A549 (cell line): ENCODE measurements at regions not wholly inside any gene's neighbourhood (a gene's known extent, or its start where the extent isn't known, plus 50 kb on each side); places are given as distances from the start of the nearest gene placed in this dataset.

Source experiments
- ATAC-seq, 2 experiments: fragments of 200-7000 bp in 1 of 2; fragments of >200 bp in 1 of 2; cut with Nextera tagmentation in 1 of 2; cut with Tn5 transposase in 1 of 2; 3 replicates each; pipeline versions ENCODE4 v1.8.0 to v1.9.1; 2018 to 2020; ENCODE audit warnings: mild to moderate bottlenecking in 1 of 2, moderate library complexity in 1 of 2
- CTCF ChIA-PET: fragments of 300-600 bp; sonication (Branson Sonifier 250); formaldehyde crosslinking; extraction: SDS; loops from one replicate; lab custom pipeline; 2021; ENCODE audit warnings: antibody characterized with exemption, inconsistent platforms; lab: Yijun Ruan, JAX
- POLR2A ChIA-PET: fragments of 350-600 bp; formaldehyde crosslinking; extraction: SDS; loops from one replicate; lab custom pipeline; 2021; ENCODE audit warnings: antibody characterized with exemption, inconsistent platforms; lab: Yijun Ruan, JAX
- DNase-seq, 2 experiments: peaks; one replicate each; pipeline versions ENCODE4 v3.0.0 to v3.0.0-alpha.2; 2011 to 2016; ENCODE audit warnings: low read depth in 1 of 2, low spot score in 1 of 2
- FAIRE-seq: peaks from 2 replicates; lab custom pipeline; 2011; peaks lifted over from hg19 to GRCh38; lab: Jason Lieb, UNC
- H3K27ac ChIP-seq, 2 experiments: fragments of >200 bp; sonication (Bioruptor Twin); formaldehyde crosslinking; 3 replicates each; pipeline ENCODE4 v1.5.1; 2016 to 2017
- H3K4me1 ChIP-seq: fragments of >200 bp; sonication (Bioruptor Twin); formaldehyde crosslinking; 3 replicates; pipeline ENCODE4 v1.6.1; 2016
- H3K4me2 ChIP-seq: fragments of >200 bp; sonication (Bioruptor Twin); formaldehyde crosslinking; 3 replicates; pipeline ENCODE4 v1.6.1; 2016
- H3K4me3 ChIP-seq: fragments of >200 bp; sonication (Bioruptor Twin); formaldehyde crosslinking; 3 replicates; pipeline ENCODE4 v1.5.1; 2016
- H3K9me3 ChIP-seq: fragments of >200 bp; sonication (Bioruptor Twin); formaldehyde crosslinking; 3 replicates; pipeline ENCODE4 v1.6.1; 2016
- ATOH8 ChIP-seq: fragments of 250-450 bp; sonication (Bioruptor Pico); IDR thresholded peaks from 2 replicates; pipeline ENCODE4 v1.5.0; 2020; ENCODE audit warnings: low read depth, mild to moderate bottlenecking, moderate library complexity
- BHLHE40 ChIP-seq: IDR thresholded peaks from 2 replicates; pipeline ENCODE4 v1.6.1; 2012; ENCODE audit warnings: low read depth, low read length, inconsistent platforms
- CBX8 ChIP-seq: fragments of 200-600 bp; sonication (generic); IDR thresholded peaks from 2 replicates; pipeline ENCODE4 v1.6.1; 2016
- CHD4 ChIP-seq: fragments of 200-600 bp; sonication (generic); IDR thresholded peaks from 2 replicates; pipeline ENCODE4 v1.6.1; 2016; ENCODE audit warnings: antibody characterized with exemption, mild to moderate bottlenecking, borderline replicate concordance
- CTCF ChIP-seq: fragments of >200 bp; sonication (Bioruptor Twin); formaldehyde crosslinking; IDR thresholded peaks from 3 replicates; pipeline ENCODE4 v1.5.1; 2016
- EHF ChIP-seq: fragments of 250-450 bp; sonication (Bioruptor Pico); IDR thresholded peaks from 2 replicates; pipeline ENCODE4 v1.5.0; 2020; ENCODE audit warnings: mild to moderate bottlenecking
- ELK1 ChIP-seq: fragments of 150-350 bp; IDR thresholded peaks from 2 replicates; pipeline ENCODE4 v1.6.1; 2014; ENCODE audit warnings: low read depth, mild to moderate bottlenecking, low read length
- FOSL2 ChIP-seq, 2 experiments: fragments of 450-650 bp in 1 of 2; fragments of >200 bp in 1 of 2; sonication (Bioruptor Twin) in 1 of 2; formaldehyde crosslinking; IDR thresholded peaks; 2 replicates each; pipeline versions ENCODE4 v1.5.0 to v1.6.1; 2016 to 2020; ENCODE audit warnings: mild to moderate bottlenecking in 1 of 2, moderate library complexity in 1 of 2
- GATA3 ChIP-seq: IDR thresholded peaks from 2 replicates; pipeline ENCODE4 v1.6.1; 2012; ENCODE audit warnings: borderline replicate concordance
- HOXB5 ChIP-seq: fragments of 250-450 bp; sonication (Bioruptor Pico); IDR thresholded peaks from 2 replicates; pipeline ENCODE4 v1.5.0; 2020; ENCODE audit warnings: mild to moderate bottlenecking, moderate library complexity
- KDM1A ChIP-seq: fragments of 200-600 bp; sonication (generic); IDR thresholded peaks from 2 replicates; pipeline ENCODE4 v1.6.1; 2016; ENCODE audit warnings: low read depth, mild to moderate bottlenecking
- MAX ChIP-seq: IDR thresholded peaks from 2 replicates; pipeline ENCODE4 v1.6.1; 2012
- MAZ ChIP-seq: fragments of 150-350 bp; IDR thresholded peaks from 2 replicates; pipeline ENCODE4 v1.6.1; 2014; ENCODE audit warnings: antibody characterized with exemption, low read depth, low read length, borderline replicate concordance
- NPAS2 ChIP-seq: fragments of 250-450 bp; sonication (Bioruptor Pico); IDR thresholded peaks from 2 replicates; pipeline ENCODE4 v1.8.0; 2022; ENCODE audit warnings: mild to moderate bottlenecking, moderate library complexity, borderline replicate concordance
- PHF8 ChIP-seq: fragments of 200-600 bp; sonication (generic); IDR thresholded peaks from 2 replicates; pipeline ENCODE4 v1.6.1; 2016; ENCODE audit warnings: low read depth, mild to moderate bottlenecking, antibody characterized with exemption, moderate library complexity, borderline replicate concordance
- RFX5 ChIP-seq: fragments of 450-650 bp; IDR thresholded peaks from 2 replicates; pipeline ENCODE4 v1.7.1; 2014; ENCODE audit warnings: antibody characterized with exemption, mild to moderate bottlenecking, moderate library complexity
- RNF2 ChIP-seq: fragments of 200-600 bp; sonication (generic); IDR thresholded peaks from 2 replicates; pipeline ENCODE4 v1.6.1; 2016; ENCODE audit warnings: low read depth, mild to moderate bottlenecking, antibody characterized with exemption, moderate library complexity, borderline replicate concordance
- SREBF2 ChIP-seq: fragments of 450-650 bp; IDR thresholded peaks from 2 replicates; pipeline ENCODE4 v1.6.1; 2014; ENCODE audit warnings: mild to moderate bottlenecking, moderate library complexity
- TP53 ChIP-seq: fragments of 250-450 bp; sonication (Bioruptor Pico); IDR thresholded peaks from 2 replicates; pipeline ENCODE4 v1.5.0; 2021; ENCODE audit warnings: mild to moderate bottlenecking, moderate library complexity
- ZC3H11A ChIP-seq: fragments of 450-650 bp; IDR thresholded peaks from 2 replicates; pipeline ENCODE4 v1.6.1; 2014; ENCODE audit warnings: antibody characterized with exemption, mild to moderate bottlenecking
- ZFP36 ChIP-seq: fragments of 450-650 bp; IDR thresholded peaks from 2 replicates; pipeline ENCODE4 v1.6.1; 2014; ENCODE audit warnings: borderline replicate concordance; ENCODE audit not compliant: partially characterized antibody
- WGBS: methylation state at CpG from one replicate; pipeline ENCODE4 v1.1.6; 2017; ENCODE audit errors: missing lambda C conversion rate; 5-methylcytosine and 5-hydroxymethylcytosine counted together

GRCh38 chr13:76778853-76779252, 107.4 kb downstream of the KCTD12 start:
- ChIA-PET CTCF (no interaction called here), POLR2A (no interaction called here)
- Histone ChIP-seq H3K27ac (no peak overlapping the region), H3K4me1 (no peaks in the 10 kb centered on the region), H3K4me3 (no peak overlapping the region), H3K4me2 (no peak overlapping the region), H3K9me3 (no peaks in the 10 kb centered on the region)
- FAIRE-seq: no peak
- no peak for DNase-seq
- TF ChIP-seq MAX (no peak), ATOH8 (no peak), HOXB5 (CRISPR knock-in tag) (no peak), ZFP36 (no peak), ZC3H11A (no peak), GATA3 (no peak), EHF (no peak), MAZ (no peak), PHF8 (no peak), BHLHE40 (no peak), CHD4 (no peak)
- no peak for ATAC-seq

- ATAC-seq: no peak
- DNase-seq: no peak
- 4% methylated on average over 1 of the region's 1 CpG for WGBS
- TF ChIP-seq MAZ: no peak
- TF ChIP-seq FOSL2 (IDR thresholded peaks at IDR 0.05): no peak
- no peak for TF ChIP-seq FOSL2 (CRISPR knock-in tag; IDR thresholded peaks at IDR 0.05)
- TF ChIP-seq CBX8: no peak
- no peak for TF ChIP-seq ELK1
- TF ChIP-seq RNF2: no peak
- no peak for TF ChIP-seq BHLHE40
- no peak for TF ChIP-seq TP53
- TF ChIP-seq CTCF: no peak
- no peak for TF ChIP-seq SREBF2
- no peak for TF ChIP-seq EHF
- TF ChIP-seq NPAS2 (CRISPR knock-in tag): no peak
- no peak for TF ChIP-seq KDM1A
- no peak for TF ChIP-seq RFX5
- POLR2A ChIA-PET: no interaction called here
- no peak overlapping the region for H3K27ac ChIP-seq
- CTCF ChIA-PET: no interaction called here
- H3K4me1 ChIP-seq: no peaks in the 10 kb centered on the region
- no peak for FAIRE-seq
- no peaks in the 10 kb centered on the region for H3K9me3 ChIP-seq
- no peak overlapping the region for H3K4me3 ChIP-seq
- no peak overlapping the region for H3K4me2 ChIP-seq
Observed at GRCh38 chr13:76777096-76777495, 109.1 kb downstream of the KCTD12 start.
